K562 (cell line): ENCODE measurements at regions not wholly inside any gene's neighbourhood (a gene's known extent, or its start where the extent isn't known, plus 50 kb on each side); places are given as distances from the start of the nearest gene placed in this dataset.

Experiments used
- ATAC-seq: fragments of 200-7000 bp; cut with Tn5 transposase; 3 replicates; pipeline ENCODE4 v1.9.1; 2020; ENCODE audit warnings: moderate library complexity
- BruUV-seq: library from RNA; stranded (reverse); fragments of 400-500 nt; replicated peaks from 2 replicates; lab custom pipeline; 2021; lab: Mats Ljungman, UMichigan
- CTCF ChIA-PET: fragments of 300-600 bp; formaldehyde crosslinking; extraction: SDS; loops from one replicate; lab custom pipeline; 2021; ENCODE audit warnings: low intra/inter-chr PET ratio; lab: Yijun Ruan, JAX
- POLR2A ChIA-PET: fragments of 300-600, 350-650 bp; sonication (Branson Sonifier 250); formaldehyde crosslinking; extraction: SDS; loops from one replicate; lab custom pipeline; 2021; ENCODE audit warnings: antibody characterized with exemption, inconsistent platforms; lab: Yijun Ruan, JAX
- DNase-seq, 4 experiments: peaks; one replicate each; pipeline versions ENCODE4 v3.0.0 to v3.0.0-alpha.2; 2011 to 2018; ENCODE audit warnings: low spot score in 3 of 4, mixed read lengths in 3 of 4; ENCODE audit errors: extremely low read depth in 1 of 4
- FAIRE-seq: peaks from 2 replicates; lab custom pipeline; 2011; peaks lifted over from hg19 to GRCh38; lab: Jason Lieb, UNC
- H2AFZ ChIP-seq: 2 replicates; pipeline ENCODE4 v1.6.0; 2011; ENCODE audit warnings: low read depth, low read length, control low read depth, inconsistent platforms
- H3K27ac ChIP-seq: fragments of 200-600 bp; 3 replicates; pipeline ENCODE4 v1.8.0; 2011; ENCODE audit warnings: low read depth, mild to moderate bottlenecking, control low read depth, inconsistent platforms, low read length, moderate library complexity, mixed read lengths; ENCODE audit errors: extremely low read depth
- H3K27me3 ChIP-seq, 2 experiments: fragments of 300-600 bp in 1 of 2; 2 replicates in 1 of 2; 3 replicates in 1 of 2; pipeline versions ENCODE4 v1.6.0 to v1.8.0; 2011; ENCODE audit warnings: inconsistent platforms in 2 of 2, low read length in 2 of 2, mild to moderate bottlenecking in 1 of 2, mixed read lengths in 1 of 2, moderate library complexity in 1 of 2; ENCODE audit not compliant: control insufficient read depth in 2 of 2, insufficient read depth in 2 of 2
- H3K36me3 ChIP-seq: fragments of 300-600 bp; 3 replicates; pipeline ENCODE4 v1.8.0; 2011; ENCODE audit warnings: mild to moderate bottlenecking, low read length, inconsistent platforms; ENCODE audit not compliant: control insufficient read depth, insufficient read depth
- H3K4me1 ChIP-seq, 2 experiments: fragments of 200-600 bp in 1 of 2; replicated peaks in 1 of 2; 2 replicates in 1 of 2; 3 replicates in 1 of 2; pipeline versions ENCODE4 v1.5.1 to v1.8.0; 2011; ENCODE audit warnings: inconsistent platforms in 2 of 2, low read length in 2 of 2, mild to moderate bottlenecking in 1 of 2, mixed read lengths in 1 of 2, moderate library complexity in 1 of 2; ENCODE audit not compliant: control insufficient read depth in 2 of 2, insufficient read depth in 2 of 2
- H3K4me2 ChIP-seq: 2 replicates; pipeline ENCODE4 v1.6.1; 2011; ENCODE audit warnings: low read length, control low read depth, inconsistent platforms, mixed read lengths; ENCODE audit not compliant: insufficient read depth
- H3K4me3 ChIP-seq: fragments of 200-600 bp; sonication (generic), shearing (Covaris generic); 2 replicates; pipeline ENCODE4 v1.5.1; 2016; ENCODE audit warnings: control low read depth, inconsistent platforms
- H3K79me2 ChIP-seq: fragments of 200-600 bp; 3 replicates; pipeline ENCODE4 v1.8.0; 2011; ENCODE audit warnings: low read length, inconsistent platforms; ENCODE audit not compliant: control insufficient read depth, insufficient read depth
- H3K9ac ChIP-seq, 2 experiments: 2 replicates each; pipeline versions ENCODE4 v1.6.0 to v1.6.1; 2011; ENCODE audit warnings: low read depth in 2 of 2, low read length in 2 of 2, control low read depth in 1 of 2, inconsistent platforms in 1 of 2, mild to moderate bottlenecking in 1 of 2, mixed read lengths in 1 of 2; ENCODE audit not compliant: insufficient read depth in 1 of 2
- H3K9me1 ChIP-seq: one replicate; pipeline ENCODE4 v1.6.0; 2011; ENCODE audit warnings: inconsistent platforms, mild to moderate bottlenecking, low read length, moderate library complexity; ENCODE audit not compliant: control insufficient read depth, insufficient read depth
- H3K9me3 ChIP-seq: replicated peaks from 2 replicates; pipeline ENCODE4 v1.5.1; 2011; ENCODE audit warnings: low read depth, low read length, inconsistent platforms; ENCODE audit not compliant: control insufficient read depth, insufficient read depth
- H4K20me1 ChIP-seq: replicated peaks from 2 replicates; pipeline ENCODE4 v1.6.1; 2011; ENCODE audit warnings: low read length, inconsistent platforms, mixed read lengths; ENCODE audit not compliant: control insufficient read depth, insufficient read depth
- CHAMP1 ChIP-seq: fragments of 450-650 bp; IDR thresholded peaks from 2 replicates; pipeline ENCODE4 v1.6.1; 2016; ENCODE audit warnings: mild to moderate bottlenecking
- DLX4 ChIP-seq: fragments of 250-450 bp; sonication (Bioruptor Pico); IDR thresholded peaks from 2 replicates; pipeline ENCODE4 v1.6.1; 2021; ENCODE audit warnings: mild to moderate bottlenecking
- HNRNPLL ChIP-seq: fragments of 200-400 bp; formaldehyde crosslinking; IDR thresholded peaks from 2 replicates; pipeline ENCODE4 v1.6.1; 2017; ENCODE audit warnings: low read length, low read depth, mild to moderate bottlenecking; ENCODE audit not compliant: poor library complexity, severe bottlenecking
- NFRKB ChIP-seq: fragments of 450-650 bp; IDR thresholded peaks from 2 replicates; pipeline ENCODE4 v1.6.1; 2016; ENCODE audit warnings: low read depth
- TRIM25 ChIP-seq: fragments of 450-650 bp; IDR thresholded peaks from 2 replicates; pipeline ENCODE4 v1.7.0; 2016; ENCODE audit warnings: borderline replicate concordance
- U2AF2 ChIP-seq: fragments of 200-400 bp; formaldehyde crosslinking; optimal IDR thresholded peaks from 2 replicates; pipeline ENCODE3; 2017; ENCODE audit warnings: low read depth, mild to moderate bottlenecking, low read length
- ZBTB9 ChIP-seq: fragments of 450-650 bp; formaldehyde crosslinking; IDR thresholded peaks from 2 replicates; pipeline ENCODE4 v1.4.0; 2020; ENCODE audit warnings: mild to moderate bottlenecking, moderate library complexity
- ZC3H11A ChIP-seq: IDR thresholded peaks from 2 replicates; pipeline ENCODE4 v1.6.1; 2012; ENCODE audit warnings: low read depth, low read length, improper control_type of control experiment
- ZNF140 ChIP-seq: fragments of 250-450 bp; sonication (Bioruptor Pico); IDR thresholded peaks from 2 replicates; pipeline ENCODE4 v1.8.0; 2021; ENCODE audit warnings: moderate library complexity, mild to moderate bottlenecking, inconsistent platforms
- ZNF384 ChIP-seq: IDR thresholded peaks from 2 replicates; pipeline ENCODE4 v1.6.1; 2012; ENCODE audit warnings: low read depth, low read length, improper control_type of control experiment
- ZNF41 ChIP-seq: fragments of 250-450 bp; sonication (Bioruptor Pico); conservative IDR thresholded peaks from 2 replicates; pipeline ENCODE4 v1.4.0; 2020; ENCODE audit warnings: mild to moderate bottlenecking
- ZNF699 ChIP-seq: fragments of 250-450 bp; sonication (Bioruptor Pico); IDR thresholded peaks from 2 replicates; pipeline ENCODE4 v1.8.0; 2021; ENCODE audit warnings: mild to moderate bottlenecking, moderate library complexity; ENCODE audit not compliant: insufficient replicate concordance
- WGBS: fragments of 100-300 bp; shearing (Covaris generic); methylation state at CpG from one replicate; pipeline ENCODE4 v1.1.6; 2016; ENCODE audit warnings: low coverage, mixed read lengths; ENCODE audit not compliant: insufficient coverage; ENCODE audit errors: missing lambda C conversion rate; 5-methylcytosine and 5-hydroxymethylcytosine counted together
- in situ Hi-C: fragments of 300-500 bp; cut with MboI; formaldehyde crosslinking; loops from 4 replicates; pipeline ENCODE4 v1.15.0; 2018; ENCODE audit warnings: inconsistent platforms, mixed read lengths
- intact Hi-C: fragments of 100-400 bp; cut with micrococcal nuclease; formaldehyde crosslinking; loops from 2 replicates; pipeline ENCODE4 v1.14.2; 2022
- TF ChIP-seq, protein P1 (sequence below): sonication (generic); formaldehyde crosslinking; IDR thresholded peaks from 2 replicates; pipeline ENCODE4 v1.8.1; 2023; ENCODE audit warnings: mild to moderate bottlenecking, missing genetic modification reagents
- TF ChIP-seq, protein P2 (sequence below): fragments of 450-650 bp; conservative IDR thresholded peaks from 2 replicates; pipeline ENCODE4 v1.6.1; 2016; ENCODE audit warnings: missing genetic modification characterization, low read depth, mild to moderate bottlenecking, missing compliant biosample characterization, moderate library complexity

GRCh38 chr3:153714016-153714415 is 407.2 kb upstream of the ARHGEF26 start:
- intact Hi-C loops = no loop called here
- ATAC-seq = no peak
- H3K4me2 ChIP-seq = no peak overlapping the region
- WGBS = 2% methylated on average over 4 of the region's 4 CpGs
- H3K79me2 ChIP-seq = no peaks in the 10 kb centered on the region
- in situ Hi-C loops = no loop called here
- H3K27ac ChIP-seq = no peak overlapping the region
- H3K9me3 ChIP-seq = no peaks in the 10 kb centered on the region
- no peaks in the 10 kb centered on the region for H3K9me1 ChIP-seq
- ChIA-PET CTCF (no interaction called here), POLR2A (interaction anchor here (0.6 kb wide), 1 partner anchor 416 kb away, joined by 3 read pairs; no protein-coding TSS in a partner anchor)
- H3K27me3 ChIP-seq = no peaks in the 10 kb centered on the region
- no peak for DNase-seq
- no peak overlapping the region for H3K4me3 ChIP-seq
- no peaks in the 10 kb centered on the region for H4K20me1 ChIP-seq
- no peaks in the 10 kb centered on the region for H3K36me3 ChIP-seq
- no peak overlapping the region for H3K9ac ChIP-seq
- no TSS peak for BruUV-seq
- H3K4me1 ChIP-seq = no peaks in the 10 kb centered on the region
- FAIRE-seq = no peak
- H2AFZ ChIP-seq = no peak overlapping the region
- TF ChIP-seq ZNF699 (no peak), CHAMP1 (no peak), ZNF140 (CRISPR knock-in tag) (no peak), TRIM25 (no peak), ZNF41 (CRISPR knock-in tag) (no peak), ZC3H11A (no peak), U2AF2 (no peak), NFRKB (no peak), DLX4 (CRISPR knock-in tag) (no peak), ZBTB9 (CRISPR knock-in tag) (no peak), HNRNPLL (no peak), ZNF384 (no peak)
- TF ChIP-seq, protein P1, sequence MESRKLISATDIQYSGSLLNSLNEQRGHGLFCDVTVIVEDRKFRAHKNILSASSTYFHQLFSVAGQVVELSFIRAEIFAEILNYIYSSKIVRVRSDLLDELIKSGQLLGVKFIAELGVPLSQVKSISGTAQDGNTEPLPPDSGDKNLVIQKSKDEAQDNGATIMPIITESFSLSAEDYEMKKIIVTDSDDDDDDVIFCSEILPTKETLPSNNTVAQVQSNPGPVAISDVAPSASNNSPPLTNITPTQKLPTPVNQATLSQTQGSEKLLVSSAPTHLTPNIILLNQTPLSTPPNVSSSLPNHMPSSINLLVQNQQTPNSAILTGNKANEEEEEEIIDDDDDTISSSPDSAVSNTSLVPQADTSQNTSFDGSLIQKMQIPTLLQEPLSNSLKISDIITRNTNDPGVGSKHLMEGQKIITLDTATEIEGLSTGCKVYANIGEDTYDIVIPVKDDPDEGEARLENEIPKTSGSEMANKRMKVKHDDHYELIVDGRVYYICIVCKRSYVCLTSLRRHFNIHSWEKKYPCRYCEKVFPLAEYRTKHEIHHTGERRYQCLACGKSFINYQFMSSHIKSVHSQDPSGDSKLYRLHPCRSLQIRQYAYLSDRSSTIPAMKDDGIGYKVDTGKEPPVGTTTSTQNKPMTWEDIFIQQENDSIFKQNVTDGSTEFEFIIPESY (CRISPR knock-in tag) = no peak
- TF ChIP-seq, protein P2, sequence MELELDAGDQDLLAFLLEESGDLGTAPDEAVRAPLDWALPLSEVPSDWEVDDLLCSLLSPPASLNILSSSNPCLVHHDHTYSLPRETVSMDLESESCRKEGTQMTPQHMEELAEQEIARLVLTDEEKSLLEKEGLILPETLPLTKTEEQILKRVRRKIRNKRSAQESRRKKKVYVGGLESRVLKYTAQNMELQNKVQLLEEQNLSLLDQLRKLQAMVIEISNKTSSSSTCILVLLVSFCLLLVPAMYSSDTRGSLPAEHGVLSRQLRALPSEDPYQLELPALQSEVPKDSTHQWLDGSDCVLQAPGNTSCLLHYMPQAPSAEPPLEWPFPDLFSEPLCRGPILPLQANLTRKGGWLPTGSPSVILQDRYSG = no peak
